ENCODE measurements at regions not wholly inside any gene's neighbourhood (a gene's known extent, or its start where the extent isn't known, plus 50 kb on each side); places are given as distances from the start of the nearest gene placed in this dataset.

DNA sequence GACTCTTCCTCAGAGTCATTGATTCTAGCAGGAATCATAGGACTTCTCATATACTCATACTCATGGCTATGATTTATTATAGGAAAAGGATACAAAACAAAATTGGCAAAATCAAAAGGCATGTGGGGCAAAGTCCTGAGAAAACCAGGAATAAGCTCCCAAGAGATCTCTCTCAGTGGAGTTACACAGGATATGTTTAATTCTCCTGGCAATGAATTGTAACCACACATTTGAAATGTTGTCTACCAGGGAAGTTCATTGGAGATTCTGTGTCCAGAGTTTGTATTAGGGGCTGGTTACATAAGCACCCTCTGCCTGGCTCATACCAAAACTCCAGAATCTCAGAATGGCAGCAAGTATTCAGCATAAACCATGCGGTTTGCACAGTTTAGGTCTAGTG, 63.9 kb downstream of the ADAMTS1 start:
- DNase-seq (ENCODE audit: low read depth, low spot score), result no peak
- H3K36me3 ChIP-seq (ENCODE audit: control insufficient read depth, insufficient read depth, low read length), result no peaks in the 10 kb centered on the region
- no peak for ATAC-seq
- TF ChIP-seq POLR2AphosphoS5 (IDR thresholded peaks at IDR 0.05; ENCODE audit: low read depth, low read length) (no peak), CTCF (IDR thresholded peaks at IDR 0.05) (no peak), REST (IDR thresholded peaks at IDR 0.05; ENCODE audit: insufficient read depth in 1 of 2, low read depth in 2 of 2, low read length in 1 of 2) (no peak), TCF7L2 (IDR thresholded peaks at IDR 0.05; ENCODE audit: low read depth, low read length) (no peak), SIN3A (IDR thresholded peaks at IDR 0.05; ENCODE audit: borderline replicate concordance, insufficient read depth, low read depth, low read length) (no peak)
- H3K4me3 ChIP-seq (ENCODE audit: low read depth in 2 of 2, low read length in 2 of 2), result no peak overlapping the region
- BruUV-seq (replicated peaks), result no TSS peak
- no peaks in the 10 kb centered on the region for H3K27me3 ChIP-seq (ENCODE audit: control insufficient read depth, insufficient read depth, low read length)
- no peaks in the 10 kb centered on the region for H3K4me1 ChIP-seq (ENCODE audit: control insufficient read depth, insufficient read depth, low read length)
- CTCF ChIA-PET, result no interaction called here
- intact Hi-C loops (cut with micrococcal nuclease; ENCODE audit: unreplicated experiment), result no loop called here
- H3K27ac ChIP-seq (ENCODE audit: low read length), result no peak overlapping the region
- no peaks in the 10 kb centered on the region for H3K9me3 ChIP-seq (ENCODE audit: control insufficient read depth, insufficient read depth, low read depth, low read length)
- in situ Hi-C loops (cut with HindIII; ENCODE audit: low pct_unique_long_range_greater_than_20kb, low sequenced_read_pairs), result no loop called here
- POLR2A ChIA-PET, result no interaction called here

- ATAC-seq (no peak), DNase-seq (ENCODE audit: low read depth, low spot score) (no peak)
- CTCF ChIA-PET, result no interaction called here
- Histone ChIP-seq H3K4me3 (ENCODE audit: low read depth in 2 of 2, low read length in 2 of 2) (no peak overlapping the region), H3K27ac (ENCODE audit: low read length) (no peak overlapping the region), H3K36me3 (ENCODE audit: control insufficient read depth, insufficient read depth, low read length) (no peaks in the 10 kb centered on the region), H3K27me3 (ENCODE audit: control insufficient read depth, insufficient read depth, low read length) (no peaks in the 10 kb centered on the region), H3K9me3 (ENCODE audit: control insufficient read depth, insufficient read depth, low read depth, low read length) (no peaks in the 10 kb centered on the region), H3K4me1 (ENCODE audit: control insufficient read depth, insufficient read depth, low read length) (no peaks in the 10 kb centered on the region)
- in situ Hi-C loops (cut with HindIII; ENCODE audit: low pct_unique_long_range_greater_than_20kb, low sequenced_read_pairs) (no loop called here), intact Hi-C loops (cut with micrococcal nuclease; ENCODE audit: unreplicated experiment) (no loop called here)
- POLR2A ChIA-PET, result no interaction called here
- no TSS peak for BruUV-seq (replicated peaks)
- TF ChIP-seq CTCF (IDR thresholded peaks at IDR 0.05) (no peak), TCF7L2 (IDR thresholded peaks at IDR 0.05; ENCODE audit: low read depth, low read length) (no peak), SIN3A (IDR thresholded peaks at IDR 0.05; ENCODE audit: borderline replicate concordance, insufficient read depth, low read depth, low read length) (no peak), REST (IDR thresholded peaks at IDR 0.05; ENCODE audit: insufficient read depth in 1 of 2, low read depth in 2 of 2, low read length in 1 of 2) (no peak), POLR2AphosphoS5 (IDR thresholded peaks at IDR 0.05; ENCODE audit: low read depth, low read length) (no peak)
Observed at GRCh38 chr21:26777166-26777565, 68.0 kb downstream of the ADAMTS1 start.
